CD14-positive monocyte (primary cell): ENCODE measurements at regions not wholly inside any gene's neighbourhood (a gene's known extent, or its start where the extent isn't known, plus 50 kb on each side); places are given as distances from the start of the nearest gene placed in this dataset.

Experiments used
- DNase-seq, 3 donors: peaks; one replicate each; pipeline ENCODE4 v3.0.0-alpha.2; 2011 to 2022
- H2AFZ ChIP-seq: 2 replicates; pipeline ENCODE4 v1.6.0; 2012; ENCODE audit warnings: mild to moderate bottlenecking, low read depth, low read length, inconsistent platforms; ENCODE audit not compliant: insufficient read depth, poor library complexity, severe bottlenecking
- H3K27ac ChIP-seq, 2 donors: 1 replicate in 1 of 2; 2 replicates in 1 of 2; pipeline ENCODE4 v1.5.1; 2012 to 2013; ENCODE audit warnings: low read length in 2 of 2, control low read depth in 1 of 2, inconsistent platforms in 1 of 2, low read depth in 1 of 2, mild to moderate bottlenecking in 1 of 2
- H3K27me3 ChIP-seq, 2 donors: one replicate each; pipeline versions ENCODE4 v1.6.0 to v1.6.1; 2011 to 2013; ENCODE audit warnings: low read length in 2 of 2; ENCODE audit not compliant: control insufficient read depth in 2 of 2, insufficient read depth in 2 of 2
- H3K36me3 ChIP-seq, 2 donors: replicated peaks in 1 of 2; 1 replicate in 1 of 2; 2 replicates in 1 of 2; pipeline versions ENCODE4 v1.5.1 to v1.6.1; 2012 to 2013; ENCODE audit warnings: low read length in 2 of 2, control low read depth in 1 of 2, inconsistent platforms in 1 of 2, mild to moderate bottlenecking in 1 of 2; ENCODE audit not compliant: insufficient read depth in 2 of 2, control insufficient read depth in 1 of 2
- H3K4me1 ChIP-seq, 2 donors: 1 replicate in 1 of 2; 2 replicates in 1 of 2; pipeline versions ENCODE4 v1.5.1 to v1.6.1; 2012 to 2013; ENCODE audit warnings: low read length in 2 of 2, control low read depth in 1 of 2, inconsistent platforms in 1 of 2, mild to moderate bottlenecking in 1 of 2, moderate library complexity in 1 of 2; ENCODE audit not compliant: insufficient read depth in 2 of 2, control insufficient read depth in 1 of 2
- H3K4me2 ChIP-seq: replicated peaks from 2 replicates; pipeline ENCODE3; 2012; ENCODE audit warnings: low read length, moderate library complexity, mild to moderate bottlenecking; ENCODE audit not compliant: poor library complexity, severe bottlenecking; ENCODE audit errors: extremely low read depth
- H3K4me3 ChIP-seq, 3 experiments: fragments of 200-600 bp in 1 of 3; sonication (generic) in 1 of 3; replicated peaks in 1 of 3; 1 replicate in 2 of 3; 2 replicates in 1 of 3; pipeline ENCODE4 v1.5.1; 2011 to 2013; ENCODE audit warnings: low read length in 3 of 3, mild to moderate bottlenecking in 3 of 3, control low read depth in 2 of 3, low read depth in 2 of 3, inconsistent platforms in 1 of 3, moderate library complexity in 1 of 3
- H3K79me2 ChIP-seq: 2 replicates; pipeline ENCODE4 v1.6.0; 2012; ENCODE audit warnings: mild to moderate bottlenecking, control low read depth, inconsistent platforms, low read length, moderate library complexity; ENCODE audit not compliant: insufficient read depth
- H3K9ac ChIP-seq: 2 replicates; pipeline ENCODE4 v1.6.0; 2017; ENCODE audit warnings: low read length, mild to moderate bottlenecking; ENCODE audit not compliant: insufficient read depth, poor library complexity, severe bottlenecking
- H3K9me3 ChIP-seq, 2 donors: replicated peaks in 1 of 2; 1 replicate in 1 of 2; 2 replicates in 1 of 2; pipeline versions ENCODE4 v1.5.1 to v1.6.1; 2012 to 2013; ENCODE audit warnings: low read length in 2 of 2, control low read depth in 1 of 2; ENCODE audit not compliant: control insufficient read depth in 1 of 2, insufficient read depth in 1 of 2
- H4K20me1 ChIP-seq: 2 replicates; pipeline ENCODE4 v1.6.0; 2012; ENCODE audit warnings: mild to moderate bottlenecking, low read length, control low read depth, moderate library complexity; ENCODE audit not compliant: insufficient read depth
- H3K27ac Mint-ChIP-seq, 7 donors: one replicate each; pipeline ENCODE4 v1.8.0; 2020; ENCODE audit warnings: mild to moderate bottlenecking in 7 of 7, mixed read lengths in 7 of 7, moderate library complexity in 6 of 7, inconsistent platforms in 2 of 7
- H3K27me3 Mint-ChIP-seq, 3 donors: one replicate each; pipeline ENCODE4 v1.8.0; 2021 to 2022; ENCODE audit warnings: low read depth in 3 of 3, mild to moderate bottlenecking in 3 of 3, mixed read lengths in 3 of 3, moderate library complexity in 3 of 3, inconsistent platforms in 1 of 3
- H3K36me3 Mint-ChIP-seq, 2 donors: one replicate each; pipeline ENCODE4 v1.8.0; 2020; ENCODE audit warnings: mixed read lengths in 2 of 2, inconsistent platforms in 1 of 2, mild to moderate bottlenecking in 1 of 2
- H3K4me1 Mint-ChIP-seq: one replicate; pipeline ENCODE4 v1.8.0; 2020; ENCODE audit warnings: mild to moderate bottlenecking, mixed read lengths
- H3K4me3 Mint-ChIP-seq, 2 donors: one replicate each; pipeline ENCODE4 v1.8.0; 2020; ENCODE audit warnings: mild to moderate bottlenecking in 2 of 2, mixed read lengths in 2 of 2, moderate library complexity in 1 of 2
- H3K9me3 Mint-ChIP-seq, 7 donors: one replicate each; pipeline ENCODE4 v1.8.0; 2020 to 2022; ENCODE audit warnings: mixed read lengths in 7 of 7, mild to moderate bottlenecking in 6 of 7, moderate library complexity in 6 of 7, inconsistent platforms in 2 of 7
- CTCF ChIP-seq: fragments of 200-600 bp; IDR thresholded peaks from one replicate; pipeline ENCODE4 v1.8.0; 2022; ENCODE audit warnings: antibody characterized with exemption, mild to moderate bottlenecking
- WGBS: methylation state at CpG from one replicate; pipeline ENCODE4 v1.1.5; 2013; ENCODE audit warnings: missing lambda C conversion rate; ENCODE audit not compliant: insufficient coverage; 5-methylcytosine and 5-hydroxymethylcytosine counted together
- intact Hi-C, 2 donors: fragments of 100-400 bp; cut with micrococcal nuclease; formaldehyde crosslinking; loops; one replicate each; pipeline versions ENCODE4 v1.15.0 to v1.15.1; 2023

DNA sequence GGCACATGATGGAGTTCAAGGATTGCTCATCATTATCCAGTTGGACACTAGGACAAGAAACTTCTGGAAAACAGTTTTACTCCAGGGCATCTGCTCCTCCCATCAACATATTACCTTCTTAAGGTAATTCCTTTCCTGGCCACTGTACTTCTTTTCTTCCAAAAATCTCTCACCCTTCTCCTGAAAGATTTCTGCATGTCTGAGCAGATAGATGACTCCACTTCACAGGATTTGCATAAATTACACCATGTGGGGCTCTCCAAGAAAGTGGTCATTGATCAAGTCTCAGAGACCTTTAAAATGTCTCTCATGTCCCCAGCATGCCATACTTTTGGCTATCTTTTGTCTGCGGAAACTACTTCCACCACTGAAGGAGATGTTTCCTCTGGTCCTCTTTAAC, 103.2 kb upstream of the TNFAIP3 start:
- H3K9ac ChIP-seq, result no peak overlapping the region
- Mint-ChIP-seq H3K4me3 (no peak overlapping the region), H3K4me1 (peaks cover 28% of the 10 kb centered on the region), H3K36me3 (peaks cover 0 to 2% of the 10 kb centered on the region in 2 donors), H3K27ac (no peak overlapping the region), H3K27me3 (peaks cover 0 to 2% (median 0%) of the 10 kb centered on the region in 3 donors), H3K9me3 (peaks cover 0 to 2% (median 0%) of the 10 kb centered on the region in 7 donors)
- H3K4me1 ChIP-seq, result peaks cover 27 to 35% of the 10 kb centered on the region in 2 donors
- H3K4me2 ChIP-seq, result no peak overlapping the region
- no peak overlapping the region for H2AFZ ChIP-seq
- H4K20me1 ChIP-seq, result no peaks in the 10 kb centered on the region
- no peak overlapping the region for H3K4me3 ChIP-seq
- no peaks in the 10 kb centered on the region for H3K27me3 ChIP-seq
- no peaks in the 10 kb centered on the region for H3K36me3 ChIP-seq
- H3K79me2 ChIP-seq, result no peaks in the 10 kb centered on the region
- no peak for TF ChIP-seq CTCF
- no peaks in the 10 kb centered on the region for H3K9me3 ChIP-seq
- DNase-seq, result no peak
- intact Hi-C loops, result loop anchor here in 1 of 2 donors (10.0 kb wide), 1 partner anchor 49 kb away; no protein-coding TSS in a partner anchor
- WGBS, result no CpG with 5 or more reads among the region's 1 CpG
- H3K27ac ChIP-seq, result no peak overlapping the region

GRCh38 chr6:137764464-137764863, 102.6 kb upstream of the TNFAIP3 start:
- no peak for TF ChIP-seq CTCF
- intact Hi-C loops, result loop anchor here in 1 of 2 donors (10.0 kb wide), 1 partner anchor 50 kb away; no protein-coding TSS in a partner anchor
- Mint-ChIP-seq H3K9me3 (peaks cover 0 to 2% (median 0%) of the 10 kb centered on the region in 7 donors), H3K27me3 (peaks cover 0 to 2% (median 0%) of the 10 kb centered on the region in 3 donors), H3K4me3 (no peak overlapping the region), H3K4me1 (peaks cover 30% of the 10 kb centered on the region), H3K36me3 (peaks cover 0 to 2% of the 10 kb centered on the region in 2 donors), H3K27ac (no peak overlapping the region)
- H3K27me3 ChIP-seq, result no peaks in the 10 kb centered on the region
- H3K4me1 ChIP-seq, result peaks cover 29 to 38% of the 10 kb centered on the region in 2 donors
- no peak overlapping the region for H3K27ac ChIP-seq
- no peaks in the 10 kb centered on the region for H3K79me2 ChIP-seq
- H3K9ac ChIP-seq, result no peak overlapping the region
- no peak overlapping the region for H3K4me2 ChIP-seq
- no peaks in the 10 kb centered on the region for H3K9me3 ChIP-seq
- H3K36me3 ChIP-seq, result no peaks in the 10 kb centered on the region
- no peak overlapping the region for H2AFZ ChIP-seq
- no peak overlapping the region for H3K4me3 ChIP-seq
- H4K20me1 ChIP-seq, result no peaks in the 10 kb centered on the region
- DNase-seq, result no peak
